Gastroesophageal sphincter (tissue), 3 donors: ENCODE measurements at regions not wholly inside any gene's neighbourhood (a gene's known extent, or its start where the extent isn't known, plus 50 kb on each side); places are given as distances from the start of the nearest gene placed in this dataset.

Experiments used
- EP300 ChIP-seq: sonication (generic); formaldehyde crosslinking; IDR thresholded peaks from one replicate; pipeline ENCODE4 v1.6.1; 2017; ENCODE audit warnings: antibody characterized with exemption, mild to moderate bottlenecking
- POLR2A ChIP-seq, 2 donors: fragments of 450-650 bp; IDR thresholded peaks; one replicate each; pipeline ENCODE4 v1.6.1; 2017; ENCODE audit warnings: antibody characterized with exemption in 2 of 2, mild to moderate bottlenecking in 2 of 2, moderate library complexity in 1 of 2
- TF ChIP-seq, protein P1 (sequence below), 4 experiments: fragments of 200-600 bp in 2 of 4; fragments of 450-650 bp in 2 of 4; sonication (generic) in 1 of 4; IDR thresholded peaks; one replicate each; pipeline ENCODE4 v1.5.1; 2017 to 2019; ENCODE audit warnings: antibody characterized with exemption in 4 of 4, mild to moderate bottlenecking in 2 of 4, moderate library complexity in 2 of 4

GRCh38 chr16:35255186-35255803 is 1795.9 kb downstream of the TP53TG3F start:
- TF ChIP-seq, protein P1, sequence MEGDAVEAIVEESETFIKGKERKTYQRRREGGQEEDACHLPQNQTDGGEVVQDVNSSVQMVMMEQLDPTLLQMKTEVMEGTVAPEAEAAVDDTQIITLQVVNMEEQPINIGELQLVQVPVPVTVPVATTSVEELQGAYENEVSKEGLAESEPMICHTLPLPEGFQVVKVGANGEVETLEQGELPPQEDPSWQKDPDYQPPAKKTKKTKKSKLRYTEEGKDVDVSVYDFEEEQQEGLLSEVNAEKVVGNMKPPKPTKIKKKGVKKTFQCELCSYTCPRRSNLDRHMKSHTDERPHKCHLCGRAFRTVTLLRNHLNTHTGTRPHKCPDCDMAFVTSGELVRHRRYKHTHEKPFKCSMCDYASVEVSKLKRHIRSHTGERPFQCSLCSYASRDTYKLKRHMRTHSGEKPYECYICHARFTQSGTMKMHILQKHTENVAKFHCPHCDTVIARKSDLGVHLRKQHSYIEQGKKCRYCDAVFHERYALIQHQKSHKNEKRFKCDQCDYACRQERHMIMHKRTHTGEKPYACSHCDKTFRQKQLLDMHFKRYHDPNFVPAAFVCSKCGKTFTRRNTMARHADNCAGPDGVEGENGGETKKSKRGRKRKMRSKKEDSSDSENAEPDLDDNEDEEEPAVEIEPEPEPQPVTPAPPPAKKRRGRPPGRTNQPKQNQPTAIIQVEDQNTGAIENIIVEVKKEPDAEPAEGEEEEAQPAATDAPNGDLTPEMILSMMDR (IDR thresholded peaks at IDR 0.05): no peak
- TF ChIP-seq EP300 (no peak), POLR2A (IDR thresholded peaks at IDR 0.05) (no peak)
